HL-60 (cell line): ENCODE measurements at regions not wholly inside any gene's neighbourhood (a gene's known extent, or its start where the extent isn't known, plus 50 kb on each side); places are given as distances from the start of the nearest gene placed in this dataset.

Source experiments
- GABPA ChIP-seq: IDR thresholded peaks from 2 replicates; pipeline ENCODE4 v1.6.1; 2012; ENCODE audit warnings: low read depth
- POLR2AphosphoS5 ChIP-seq: IDR thresholded peaks from 2 replicates; pipeline ENCODE4 v1.6.1; 2012; ENCODE audit warnings: low read depth
- TF ChIP-seq, protein P1 (sequence below): IDR thresholded peaks from one replicate; pipeline ENCODE4 v1.5.1; 2011; ENCODE audit warnings: low read length, control low read depth, inconsistent platforms; ENCODE audit not compliant: insufficient read depth

DNA sequence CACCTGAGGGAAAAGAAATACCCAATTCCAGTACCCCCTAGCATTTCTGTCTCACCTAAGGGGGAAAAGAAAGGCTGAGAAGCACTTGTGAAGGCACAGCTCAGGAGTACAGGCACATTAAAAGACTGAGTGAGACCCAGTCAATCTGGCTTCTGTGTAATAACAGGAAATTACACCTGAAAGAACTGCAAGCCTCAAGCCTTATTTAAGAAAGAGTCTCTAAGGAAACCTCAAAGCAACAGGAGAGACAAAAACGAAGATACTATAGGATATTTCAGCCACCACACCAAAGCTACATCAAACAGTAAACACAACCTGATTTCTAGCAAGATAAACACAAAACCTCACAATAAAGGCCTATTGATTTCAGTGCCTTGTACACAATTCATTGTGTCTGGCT, 69.6 kb upstream of the CDK1 start:
- TF ChIP-seq GABPA (no peak), POLR2AphosphoS5 (no peak)
- TF ChIP-seq, protein P1, sequence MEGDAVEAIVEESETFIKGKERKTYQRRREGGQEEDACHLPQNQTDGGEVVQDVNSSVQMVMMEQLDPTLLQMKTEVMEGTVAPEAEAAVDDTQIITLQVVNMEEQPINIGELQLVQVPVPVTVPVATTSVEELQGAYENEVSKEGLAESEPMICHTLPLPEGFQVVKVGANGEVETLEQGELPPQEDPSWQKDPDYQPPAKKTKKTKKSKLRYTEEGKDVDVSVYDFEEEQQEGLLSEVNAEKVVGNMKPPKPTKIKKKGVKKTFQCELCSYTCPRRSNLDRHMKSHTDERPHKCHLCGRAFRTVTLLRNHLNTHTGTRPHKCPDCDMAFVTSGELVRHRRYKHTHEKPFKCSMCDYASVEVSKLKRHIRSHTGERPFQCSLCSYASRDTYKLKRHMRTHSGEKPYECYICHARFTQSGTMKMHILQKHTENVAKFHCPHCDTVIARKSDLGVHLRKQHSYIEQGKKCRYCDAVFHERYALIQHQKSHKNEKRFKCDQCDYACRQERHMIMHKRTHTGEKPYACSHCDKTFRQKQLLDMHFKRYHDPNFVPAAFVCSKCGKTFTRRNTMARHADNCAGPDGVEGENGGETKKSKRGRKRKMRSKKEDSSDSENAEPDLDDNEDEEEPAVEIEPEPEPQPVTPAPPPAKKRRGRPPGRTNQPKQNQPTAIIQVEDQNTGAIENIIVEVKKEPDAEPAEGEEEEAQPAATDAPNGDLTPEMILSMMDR: no peak
